Cardiac muscle cell (in vitro differentiated cells and primary cell): ENCODE measurements at regions not wholly inside any gene's neighbourhood (a gene's known extent, or its start where the extent isn't known, plus 50 kb on each side); places are given as distances from the start of the nearest gene placed in this dataset.

Experiments used
- DNase-seq, 2 donors: peaks; one replicate each; pipeline versions ENCODE4 v3.0.0 to v3.0.0-alpha.2; 2010 to 2017; ENCODE audit warnings: low read depth in 1 of 2, low spot score in 1 of 2
- H3K27ac ChIP-seq: fragments of 200-600 bp; sonication (generic); 2 replicates; pipeline ENCODE4 v1.5.1; 2016
- H3K27me3 ChIP-seq: fragments of 200-600 bp; sonication (generic); 2 replicates; pipeline ENCODE4 v1.6.0; 2016; ENCODE audit warnings: control low read depth
- H3K36me3 ChIP-seq: fragments of 200-600 bp; sonication (generic); 2 replicates; pipeline ENCODE4 v1.5.1; 2016; ENCODE audit warnings: control low read depth
- H3K4me1 ChIP-seq: fragments of 200-600 bp; sonication (generic); 2 replicates; pipeline ENCODE4 v1.8.1; 2017; ENCODE audit warnings: low read depth, mild to moderate bottlenecking, mixed run types
- H3K4me3 ChIP-seq: fragments of 200-600 bp; sonication (generic); 2 replicates; pipeline ENCODE4 v1.5.1; 2016; ENCODE audit warnings: mild to moderate bottlenecking
- H3K9me3 ChIP-seq: fragments of 200-600 bp; sonication (generic); 2 replicates; pipeline ENCODE4 v1.5.1; 2017; ENCODE audit warnings: low read depth, mild to moderate bottlenecking, control low read depth
- CTCF ChIP-seq: IDR thresholded peaks from 2 replicates; pipeline ENCODE4 v1.5.1; 2012; ENCODE audit warnings: low read depth, mild to moderate bottlenecking, low read length

GRCh38 chr17:77378318-77379064 lies 237.7 kb downstream of the SEC14L1 start:
- Histone ChIP-seq H3K4me3 (no peak overlapping the region), H3K4me1 (peaks cover 55% of the 10 kb centered on the region)
- DNase-seq, result no peak

GRCh38 chr17:77379065-77379428 lies 238.3 kb downstream of the SEC14L1 start:
- no peak overlapping the region for H3K27ac ChIP-seq
- TF ChIP-seq CTCF, result no peak
- H3K9me3 ChIP-seq, result no peaks in the 10 kb centered on the region
- no peak overlapping the region for H3K4me3 ChIP-seq
- H3K4me1 ChIP-seq, result peaks cover 55% of the 10 kb centered on the region
- no peaks in the 10 kb centered on the region for H3K27me3 ChIP-seq
- H3K36me3 ChIP-seq, result no peaks in the 10 kb centered on the region
- no peak for DNase-seq

More at GRCh38 chr17:77378318-77379064, 237.7 kb downstream of the SEC14L1 start:
- Histone ChIP-seq H3K9me3 (no peaks in the 10 kb centered on the region), H3K27me3 (no peaks in the 10 kb centered on the region), H3K36me3 (no peaks in the 10 kb centered on the region), H3K27ac (no peak overlapping the region)
- no peak for TF ChIP-seq CTCF

GRCh38 chr17:77379832-77380231 lies 239.1 kb downstream of the SEC14L1 start:
- TF ChIP-seq CTCF, result no peak
- Histone ChIP-seq H3K4me1 (peaks cover 58% of the 10 kb centered on the region), H3K36me3 (no peaks in the 10 kb centered on the region), H3K4me3 (no peak overlapping the region), H3K9me3 (no peaks in the 10 kb centered on the region), H3K27me3 (no peaks in the 10 kb centered on the region), H3K27ac (no peak overlapping the region)
- DNase-seq, result no peak

GRCh38 chr17:77380395-77381184 lies 239.8 kb downstream of the SEC14L1 start:
- no peak overlapping the region for H3K4me3 ChIP-seq
- no peak for DNase-seq
- no peak for TF ChIP-seq CTCF
- peaks cover 57% of the 10 kb centered on the region for H3K4me1 ChIP-seq
- H3K9me3 ChIP-seq, result no peaks in the 10 kb centered on the region
- H3K27ac ChIP-seq, result peak overlapping the region; percentile 47
- no peaks in the 10 kb centered on the region for H3K36me3 ChIP-seq
- H3K27me3 ChIP-seq, result no peaks in the 10 kb centered on the region

- H3K4me1 ChIP-seq, result peaks cover 57% of the 10 kb centered on the region
- peak overlapping the region; percentile 47 for H3K27ac ChIP-seq
- H3K4me3 ChIP-seq, result no peak overlapping the region
- TF ChIP-seq CTCF, result no peak
- DNase-seq, result no peak
- H3K36me3 ChIP-seq, result no peaks in the 10 kb centered on the region
- no peaks in the 10 kb centered on the region for H3K27me3 ChIP-seq
- H3K9me3 ChIP-seq, result no peaks in the 10 kb centered on the region
These were observed 240.5 kb downstream of the SEC14L1 start for GRCh38 chr17:77381185-77381700.
